HG02642 (cell line): ENCODE measurements at regions not wholly inside any gene's neighbourhood (a gene's known extent, or its start where the extent isn't known, plus 50 kb on each side); places are given as distances from the start of the nearest gene placed in this dataset.

Source experiments
- ATAC-seq: cut with Tn5 transposase; IDR thresholded peaks from one replicate; pipeline ENCODE4 v1.9.1; 2021; ENCODE audit warnings: mild to moderate bottlenecking; ENCODE audit not compliant: unreplicated experiment, poor library complexity

DNA sequence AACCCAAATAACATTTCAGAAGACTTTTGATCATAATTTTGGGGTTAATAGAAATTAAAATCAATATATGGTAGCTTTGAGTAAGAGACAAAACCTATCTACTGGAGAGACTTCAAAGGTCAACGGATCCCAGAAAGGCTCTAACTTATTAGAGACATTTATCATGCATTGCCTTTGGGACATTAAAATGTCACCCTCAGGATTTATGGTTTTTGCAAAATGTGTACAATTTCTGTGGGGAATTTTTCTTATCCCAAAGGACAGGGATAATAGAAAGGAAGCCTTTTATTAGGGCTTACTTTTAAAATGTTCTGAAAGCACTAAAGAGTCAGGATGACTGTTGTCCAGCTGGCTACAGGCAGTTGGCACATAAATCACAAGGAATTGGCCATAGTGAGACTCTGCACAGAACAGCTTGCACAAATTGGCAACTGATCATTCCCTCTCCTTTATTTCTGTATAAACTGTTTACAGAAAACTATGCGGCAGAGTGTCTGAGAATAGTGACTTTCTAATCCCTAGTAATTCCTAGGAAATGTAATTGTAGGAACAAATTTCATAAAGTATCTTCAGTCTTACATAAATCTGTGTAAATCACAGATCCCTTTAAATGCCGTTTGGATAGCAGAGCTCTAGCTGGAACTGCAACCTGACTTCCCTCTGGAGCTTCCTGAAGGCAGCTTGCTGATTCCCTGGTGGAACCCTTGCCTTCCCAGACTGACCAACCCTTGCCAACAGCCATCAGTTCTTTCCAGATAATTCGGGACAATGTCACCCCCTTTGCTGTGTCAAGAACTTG lies 201.1 kb upstream of the PREP start:
- no peak for ATAC-seq

- ATAC-seq = peak; percentile 92
Measured at GRCh38 chr6:105601541-105602236, 198.8 kb upstream of the PREP start.

- ATAC-seq = no peak
Measured at GRCh38 chr6:105600336-105601260, 197.7 kb upstream of the PREP start.

DNA sequence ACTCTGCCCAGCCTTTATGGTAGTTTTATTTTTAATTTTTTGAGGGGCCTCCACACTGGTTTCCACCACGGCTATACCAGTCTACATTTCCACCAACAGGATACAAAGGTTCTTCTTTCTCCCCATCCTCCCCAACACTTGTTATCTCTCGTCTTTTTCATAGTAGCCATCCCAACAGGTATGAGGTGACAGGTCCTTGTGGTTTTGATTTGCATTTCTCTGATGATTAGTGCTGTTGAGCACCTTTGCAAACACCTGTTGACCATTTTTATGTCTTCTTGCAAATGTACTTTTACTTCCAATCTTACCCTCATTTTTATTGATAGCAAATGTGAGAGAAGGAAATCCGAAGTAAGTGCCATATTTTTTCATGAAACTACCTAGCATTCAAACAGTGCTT lies 195.4 kb upstream of the PREP start:
- ATAC-seq = no peak

DNA sequence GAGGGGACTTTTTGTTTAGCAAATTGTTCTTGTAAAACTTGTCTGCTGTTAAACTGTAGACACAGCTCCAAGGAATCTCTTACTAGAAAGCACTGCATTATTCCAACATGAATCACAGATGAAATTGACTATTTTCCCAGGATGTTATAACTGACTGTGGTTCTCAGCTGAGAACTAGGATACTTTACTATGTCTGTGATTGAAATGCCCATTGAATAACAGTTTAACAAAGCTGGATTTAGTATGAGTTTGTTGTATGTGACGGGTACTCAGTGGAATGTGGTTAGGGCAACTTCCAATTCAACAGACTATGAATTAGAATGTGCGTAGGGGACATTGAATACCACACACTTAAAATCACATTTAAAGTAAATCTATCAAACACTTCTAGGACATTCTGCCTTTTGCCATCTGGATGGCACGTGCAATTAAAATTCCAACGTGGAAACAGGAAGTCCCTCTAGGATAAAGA lies 193.4 kb upstream of the PREP start:
- no peak for ATAC-seq

DNA sequence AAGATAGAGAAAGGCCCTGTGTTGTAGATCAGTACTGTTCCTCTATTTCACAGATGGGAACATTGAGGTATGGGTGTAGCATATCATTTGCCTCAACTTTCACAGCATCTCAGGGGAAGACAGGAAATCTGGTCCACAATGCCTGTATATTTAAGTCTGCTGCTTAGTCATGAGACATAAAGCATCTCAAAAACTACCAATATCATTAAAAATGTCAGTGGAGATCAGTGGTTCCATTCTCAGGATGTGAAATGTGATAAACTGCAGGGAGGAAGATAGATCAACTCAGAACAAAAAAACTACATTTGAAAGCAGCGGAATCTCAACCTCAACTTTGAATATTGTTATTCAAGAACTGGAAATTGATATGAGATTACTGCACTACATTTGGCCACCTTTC lies 192.9 kb upstream of the PREP start:
- ATAC-seq = no peak

DNA sequence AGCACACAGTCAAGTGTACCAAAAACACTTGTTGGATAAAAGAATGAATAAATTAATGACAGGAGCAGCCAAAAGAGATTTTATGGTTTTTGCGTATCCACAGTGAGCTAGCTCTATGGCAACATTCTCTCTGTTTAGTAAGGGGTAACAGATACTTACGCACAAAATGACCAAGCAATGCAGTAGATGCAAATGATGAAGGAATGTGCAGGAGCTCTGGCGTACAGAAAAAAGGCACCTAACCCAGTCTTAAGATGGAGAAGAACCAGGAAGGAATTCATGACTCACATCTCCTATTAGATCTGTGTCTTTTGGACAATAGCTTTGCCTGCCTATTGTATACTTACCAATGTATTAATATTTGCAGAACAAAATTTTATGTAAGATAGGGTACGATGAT lies 191.9 kb upstream of the PREP start:
- ATAC-seq = no peak

DNA sequence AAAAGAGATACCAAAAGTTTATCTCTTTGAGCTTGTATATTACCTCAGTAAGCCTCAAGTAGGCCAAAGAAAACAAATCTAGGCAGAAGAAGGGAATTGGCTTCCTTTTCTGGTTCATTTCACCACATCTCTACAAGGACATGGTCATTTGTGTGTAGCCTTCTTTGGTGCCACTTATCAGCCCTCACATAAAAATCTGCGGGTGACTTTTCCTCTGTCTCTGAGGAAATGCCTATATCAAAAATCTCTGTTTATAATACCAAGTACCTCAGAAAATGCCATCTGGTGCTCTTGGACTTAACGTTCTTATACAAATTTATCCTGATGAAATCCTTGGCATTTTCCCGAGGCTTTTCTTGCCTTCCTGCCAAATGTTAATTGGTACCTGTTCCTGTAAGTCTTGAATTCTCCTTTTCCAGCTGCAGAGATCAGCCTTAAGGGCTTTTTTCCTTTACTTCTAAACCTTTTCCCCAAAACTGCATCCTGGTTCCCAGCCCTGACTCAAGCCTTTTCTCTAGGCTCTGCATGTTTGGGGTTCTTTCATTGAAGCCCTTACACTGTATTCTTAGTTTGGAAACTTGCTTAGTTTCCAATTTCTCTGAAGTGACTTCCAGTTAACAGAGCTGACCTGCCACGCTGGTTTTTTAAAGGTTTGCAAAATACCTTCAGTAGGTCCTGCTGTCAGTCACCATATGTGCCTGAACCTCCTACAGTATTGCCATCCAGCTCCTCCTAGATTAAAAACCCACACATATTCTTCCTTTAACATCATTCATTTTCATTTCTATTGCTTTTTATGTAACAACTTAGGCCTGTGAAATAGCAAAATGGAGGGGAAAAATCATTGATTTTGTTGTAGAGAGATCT lies 191.2 kb upstream of the PREP start:
- ATAC-seq = no peak

- no peak for ATAC-seq
Measured at GRCh38 chr6:105593056-105593690, 190.3 kb upstream of the PREP start.

GRCh38 chr6:105592329-105592728 lies 189.4 kb upstream of the PREP start:
- no peak for ATAC-seq

DNA sequence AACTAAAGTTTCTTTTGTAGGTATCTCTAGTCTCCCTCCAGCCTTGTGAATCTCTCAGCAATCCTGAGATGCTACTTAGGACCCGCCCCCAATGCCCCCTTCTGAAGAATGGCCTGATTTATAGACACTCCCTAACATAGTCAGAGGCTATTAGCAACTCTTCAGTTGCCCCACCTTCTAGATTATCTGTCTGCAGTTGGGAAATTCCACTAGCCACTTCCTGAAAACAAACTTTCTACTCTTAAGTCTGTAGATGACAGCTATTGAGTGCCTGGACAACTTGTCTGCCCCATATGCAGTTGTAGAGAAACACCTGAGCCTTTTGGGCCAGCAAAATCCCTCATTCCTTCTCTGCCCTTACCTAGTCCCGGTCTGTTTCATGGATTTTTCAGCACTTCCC lies 188.2 kb upstream of the PREP start:
- peak; percentile 97 for ATAC-seq

- ATAC-seq = no peak
Measured at GRCh38 chr6:105588123-105588710, 185.3 kb upstream of the PREP start.

DNA sequence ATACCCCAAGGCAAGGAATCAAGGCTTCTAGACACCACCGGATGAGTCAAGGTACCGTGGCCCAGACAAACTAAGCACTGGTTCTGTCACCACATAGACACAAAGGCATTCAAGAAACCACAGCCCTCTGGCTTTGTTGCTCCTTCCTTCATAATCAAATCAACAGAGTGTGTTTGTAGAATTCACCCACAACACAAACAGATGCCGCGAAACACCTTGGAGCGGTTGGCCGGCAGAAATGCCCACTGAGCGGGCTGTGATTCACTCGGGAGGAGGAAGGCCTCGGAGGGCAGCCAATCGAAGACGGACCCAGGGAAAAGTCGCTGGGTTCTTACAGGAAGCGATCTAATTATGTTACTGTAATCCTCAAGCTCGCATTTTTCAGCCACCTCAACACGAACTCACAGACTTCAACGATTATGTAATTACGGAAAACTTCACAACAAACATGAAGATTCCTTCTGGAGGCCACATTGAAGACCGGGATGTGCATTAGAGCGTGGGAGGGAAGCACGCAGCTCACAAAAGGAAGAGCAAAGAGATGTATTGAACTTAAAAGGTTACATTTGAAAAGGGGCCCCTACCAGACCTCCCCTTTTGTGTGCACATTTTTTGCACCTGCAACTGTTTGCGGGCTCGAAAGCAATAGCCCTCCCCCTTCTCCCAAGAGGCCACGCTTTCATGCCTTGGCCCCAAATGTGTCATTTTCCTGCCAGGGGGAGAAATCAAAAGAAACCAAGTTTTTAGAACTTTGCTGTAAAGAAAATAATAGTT lies 184.7 kb upstream of the PREP start:
- no peak for ATAC-seq

DNA sequence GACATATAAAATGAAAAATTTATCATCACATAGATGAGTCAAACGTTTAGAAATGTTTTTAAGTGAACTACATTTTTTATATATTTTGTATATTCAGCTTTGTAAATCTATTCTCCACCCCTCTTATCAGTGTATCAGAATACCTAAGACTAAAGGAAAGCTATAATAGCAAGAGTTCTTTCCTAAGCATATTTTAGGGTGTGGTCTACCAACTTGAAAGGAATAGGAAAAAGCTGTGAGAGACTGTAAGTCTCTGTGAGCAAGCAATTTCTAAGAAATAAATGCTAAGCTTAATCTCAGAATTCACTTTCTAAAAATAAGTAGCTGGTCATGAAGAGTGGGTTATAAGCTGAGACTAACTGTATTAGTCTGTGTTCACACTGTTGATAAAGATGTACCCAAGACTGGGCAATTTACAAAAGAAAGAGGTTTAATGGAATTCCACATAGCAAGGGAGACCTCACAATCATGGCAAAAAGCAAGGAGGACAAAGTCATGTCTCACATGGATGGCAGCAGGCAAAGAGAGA lies 175.4 kb upstream of the PREP start:
- ATAC-seq = no peak

DNA sequence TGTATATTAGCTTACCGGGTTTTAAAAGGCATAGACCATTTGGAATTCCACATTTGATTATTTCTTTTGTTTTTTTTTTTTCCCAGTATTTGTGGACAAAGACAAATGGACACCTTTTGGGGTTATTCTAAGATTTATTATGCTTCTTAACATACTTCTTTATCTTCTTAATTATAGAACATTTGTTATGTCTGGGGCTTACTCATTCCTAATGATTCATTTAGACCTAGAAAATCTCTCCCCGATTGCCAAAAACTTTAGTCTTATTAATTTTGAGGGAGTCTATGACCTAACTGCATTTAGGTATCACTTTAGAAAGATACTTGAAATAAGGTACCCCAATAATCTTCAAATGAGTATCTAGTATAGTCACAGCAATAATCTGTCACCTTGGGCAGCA lies 170.7 kb upstream of the PREP start:
- no peak for ATAC-seq

DNA sequence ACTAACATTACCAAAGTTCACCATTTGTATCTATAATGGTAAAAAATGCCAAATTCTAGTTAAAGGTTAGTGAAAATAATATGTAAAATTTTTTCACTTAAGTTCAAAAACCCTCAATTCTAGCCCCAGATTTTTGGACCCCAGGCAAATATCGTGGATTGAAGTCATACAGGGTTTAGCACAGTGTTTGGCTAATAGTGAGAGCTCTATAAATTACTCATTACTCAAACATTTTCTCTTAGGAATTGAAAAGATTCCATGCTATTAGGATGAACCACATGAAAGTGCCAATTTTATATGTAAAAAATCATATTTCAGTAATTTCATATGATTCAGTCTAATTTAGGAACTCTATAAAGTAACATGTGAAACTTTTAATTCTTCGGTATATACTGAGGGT lies 170.3 kb upstream of the PREP start:
- no peak for ATAC-seq

- no peak for ATAC-seq
Measured at GRCh38 chr6:105570416-105570815, 167.5 kb upstream of the PREP start.

GRCh38 chr6:105569706-105570105 lies 166.8 kb upstream of the PREP start:
- ATAC-seq = no peak
